ENCODE measurements at regions not wholly inside any gene's neighbourhood (a gene's known extent, or its start where the extent isn't known, plus 50 kb on each side); places are given as distances from the start of the nearest gene placed in this dataset.

DNA sequence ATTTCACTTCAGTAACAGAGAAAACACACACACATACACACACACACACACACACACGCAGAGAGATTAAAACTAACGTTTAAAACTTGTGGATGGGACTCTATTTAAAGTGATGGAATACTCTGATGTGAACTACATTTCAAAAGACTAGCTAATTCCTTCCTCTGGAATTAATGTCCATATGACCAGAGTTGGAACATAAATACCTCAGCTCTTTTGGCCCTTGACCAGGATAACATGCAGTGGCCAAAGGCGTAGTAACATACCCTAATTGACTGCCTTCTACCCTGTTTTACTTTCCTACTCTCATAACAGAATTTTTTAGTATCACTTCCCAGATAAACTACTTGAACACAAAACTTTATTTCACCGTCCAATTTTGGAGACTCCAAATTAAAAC, 671.3 kb upstream of the CHAC2 start:
- no peak for TF ChIP-seq EZH2 (IDR thresholded peaks at IDR 0.05; ENCODE audit: borderline replicate concordance, low read depth, low read length, poor library complexity, severe bottlenecking)
- TF ChIP-seq, protein P1, sequence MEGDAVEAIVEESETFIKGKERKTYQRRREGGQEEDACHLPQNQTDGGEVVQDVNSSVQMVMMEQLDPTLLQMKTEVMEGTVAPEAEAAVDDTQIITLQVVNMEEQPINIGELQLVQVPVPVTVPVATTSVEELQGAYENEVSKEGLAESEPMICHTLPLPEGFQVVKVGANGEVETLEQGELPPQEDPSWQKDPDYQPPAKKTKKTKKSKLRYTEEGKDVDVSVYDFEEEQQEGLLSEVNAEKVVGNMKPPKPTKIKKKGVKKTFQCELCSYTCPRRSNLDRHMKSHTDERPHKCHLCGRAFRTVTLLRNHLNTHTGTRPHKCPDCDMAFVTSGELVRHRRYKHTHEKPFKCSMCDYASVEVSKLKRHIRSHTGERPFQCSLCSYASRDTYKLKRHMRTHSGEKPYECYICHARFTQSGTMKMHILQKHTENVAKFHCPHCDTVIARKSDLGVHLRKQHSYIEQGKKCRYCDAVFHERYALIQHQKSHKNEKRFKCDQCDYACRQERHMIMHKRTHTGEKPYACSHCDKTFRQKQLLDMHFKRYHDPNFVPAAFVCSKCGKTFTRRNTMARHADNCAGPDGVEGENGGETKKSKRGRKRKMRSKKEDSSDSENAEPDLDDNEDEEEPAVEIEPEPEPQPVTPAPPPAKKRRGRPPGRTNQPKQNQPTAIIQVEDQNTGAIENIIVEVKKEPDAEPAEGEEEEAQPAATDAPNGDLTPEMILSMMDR (conservative IDR thresholded peaks at IDR 0.05; ENCODE audit: low read depth, low read length), result no peak
- no peak for DNase-seq (ENCODE audit: low spot score)
- BruUV-seq (replicated peaks), result no TSS peak
- H3K9me3 ChIP-seq (ENCODE audit: low read depth, low read length, poor library complexity, severe bottlenecking), result no peaks in the 10 kb centered on the region
- no peaks in the 10 kb centered on the region for H3K36me3 ChIP-seq (ENCODE audit: insufficient read depth, low read length, poor library complexity, severe bottlenecking)
- no peaks in the 10 kb centered on the region for H3K4me1 ChIP-seq (ENCODE audit: insufficient read depth, low read length, poor library complexity, severe bottlenecking)
- no peak overlapping the region for H3K27ac ChIP-seq (ENCODE audit: low read depth, low read length, poor library complexity, severe bottlenecking)
- intact Hi-C loops (cut with micrococcal nuclease; ENCODE audit: unreplicated experiment), result no loop called here
- POLR2A ChIA-PET (ENCODE audit: low non-redundant PET), result no interaction called here
- H3K27me3 ChIP-seq (replicated peaks; ENCODE audit: insufficient read depth, low read depth, low read length, poor library complexity), result peaks cover 4% of the 10 kb centered on the region
- no peak overlapping the region for H3K4me3 ChIP-seq (ENCODE audit: low read depth, low read length, poor library complexity, severe bottlenecking)
- CTCF ChIA-PET, result no interaction called here

DNA sequence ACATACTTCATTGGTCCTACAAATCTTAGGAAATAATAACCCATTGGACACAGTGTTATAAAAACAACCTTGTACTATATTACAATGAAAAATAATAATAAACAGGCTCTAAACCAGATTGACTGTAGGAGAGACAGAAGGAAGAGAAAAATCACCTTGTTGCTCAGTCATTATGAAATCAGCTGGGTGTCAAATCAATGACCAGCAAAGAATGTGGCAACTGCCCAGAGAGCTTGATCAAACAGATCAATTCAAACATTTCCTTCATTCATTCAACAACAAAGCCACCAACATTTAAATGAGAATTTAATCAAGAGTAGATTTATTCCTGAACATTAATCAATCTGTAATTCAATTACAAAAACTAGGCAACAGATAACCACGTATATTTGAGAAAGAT, 671.9 kb upstream of the CHAC2 start:
- H3K4me1 ChIP-seq (ENCODE audit: insufficient read depth, low read length, poor library complexity, severe bottlenecking), result no peaks in the 10 kb centered on the region
- H3K36me3 ChIP-seq (ENCODE audit: insufficient read depth, low read length, poor library complexity, severe bottlenecking), result no peaks in the 10 kb centered on the region
- POLR2A ChIA-PET (ENCODE audit: low non-redundant PET), result no interaction called here
- CTCF ChIA-PET, result no interaction called here
- no peak overlapping the region for H3K27ac ChIP-seq (ENCODE audit: low read depth, low read length, poor library complexity, severe bottlenecking)
- intact Hi-C loops (cut with micrococcal nuclease; ENCODE audit: unreplicated experiment), result no loop called here
- no peaks in the 10 kb centered on the region for H3K9me3 ChIP-seq (ENCODE audit: low read depth, low read length, poor library complexity, severe bottlenecking)
- H3K27me3 ChIP-seq (replicated peaks; ENCODE audit: insufficient read depth, low read depth, low read length, poor library complexity), result peaks cover 4% of the 10 kb centered on the region
- DNase-seq (ENCODE audit: low spot score), result no peak
- H3K4me3 ChIP-seq (ENCODE audit: low read depth, low read length, poor library complexity, severe bottlenecking), result no peak overlapping the region
- TF ChIP-seq, protein P1 (conservative IDR thresholded peaks at IDR 0.05; ENCODE audit: low read depth, low read length), result no peak
- TF ChIP-seq EZH2 (IDR thresholded peaks at IDR 0.05; ENCODE audit: borderline replicate concordance, low read depth, low read length, poor library complexity, severe bottlenecking), result no peak
- BruUV-seq (replicated peaks), result no TSS peak

DNA sequence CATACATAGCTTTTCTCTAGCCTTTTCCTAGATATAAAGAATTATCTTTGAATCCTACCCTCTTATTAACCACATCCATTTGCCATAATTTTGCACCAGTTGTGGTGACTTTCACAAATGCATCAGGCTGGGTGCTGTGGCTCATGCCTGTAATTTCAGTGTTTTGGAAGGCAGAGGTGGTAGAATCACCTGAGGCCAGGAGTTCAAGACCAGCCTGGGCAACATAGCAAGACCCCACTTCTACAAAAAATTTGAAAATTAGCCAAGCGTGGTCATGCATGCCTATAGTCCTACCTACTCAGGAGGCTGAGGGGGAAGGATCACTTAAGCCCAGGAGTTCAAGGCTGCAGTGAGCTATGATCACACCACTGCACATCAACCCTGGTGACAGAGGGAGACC, 672.4 kb upstream of the CHAC2 start:
- Histone ChIP-seq H3K36me3 (ENCODE audit: insufficient read depth, low read length, poor library complexity, severe bottlenecking) (no peaks in the 10 kb centered on the region), H3K9me3 (ENCODE audit: low read depth, low read length, poor library complexity, severe bottlenecking) (no peaks in the 10 kb centered on the region), H3K4me3 (ENCODE audit: low read depth, low read length, poor library complexity, severe bottlenecking) (no peak overlapping the region), H3K4me1 (ENCODE audit: insufficient read depth, low read length, poor library complexity, severe bottlenecking) (no peaks in the 10 kb centered on the region), H3K27me3 (replicated peaks; ENCODE audit: insufficient read depth, low read depth, low read length, poor library complexity) (peaks cover 4% of the 10 kb centered on the region), H3K27ac (ENCODE audit: low read depth, low read length, poor library complexity, severe bottlenecking) (no peak overlapping the region)
- no TSS peak for BruUV-seq (replicated peaks)
- TF ChIP-seq, protein P1 (conservative IDR thresholded peaks at IDR 0.05; ENCODE audit: low read depth, low read length), result no peak
- TF ChIP-seq EZH2 (IDR thresholded peaks at IDR 0.05; ENCODE audit: borderline replicate concordance, low read depth, low read length, poor library complexity, severe bottlenecking), result no peak
- ChIA-PET POLR2A (ENCODE audit: low non-redundant PET) (no interaction called here), CTCF (no interaction called here)
- DNase-seq (ENCODE audit: low spot score), result no peak
- intact Hi-C loops (cut with micrococcal nuclease; ENCODE audit: unreplicated experiment), result no loop called here
